Psoas muscle (tissue), 7 donors: ENCODE measurements at regions not wholly inside any gene's neighbourhood (a gene's known extent, or its start where the extent isn't known, plus 50 kb on each side); places are given as distances from the start of the nearest gene placed in this dataset.

Experiments
- ATAC-seq, 4 donors: fragments of 200-7000 bp; cut with Tn5 transposase; one replicate each; pipeline ENCODE4 v1.9.1; 2020; ENCODE audit warnings: moderate library complexity in 3 of 4, mild to moderate bottlenecking in 2 of 4
- DNase-seq, 2 donors: peaks; one replicate each; pipeline ENCODE4 v3.0.0-alpha.2; 2020
- H3K27ac ChIP-seq: fragments of 200-600 bp; one replicate; pipeline ENCODE4 v1.8.0; 2022
- H3K27me3 ChIP-seq, 3 donors: fragments of 200-600 bp in 1 of 3; one replicate each; pipeline versions ENCODE4 v1.6.1 to v1.8.0; 2013 to 2022; ENCODE audit warnings: low read length in 2 of 3, mild to moderate bottlenecking in 2 of 3, moderate library complexity in 1 of 3; ENCODE audit not compliant: insufficient read depth in 3 of 3
- H3K36me3 ChIP-seq, 2 donors: fragments of 200-600 bp in 1 of 2; one replicate each; pipeline versions ENCODE4 v1.6.1 to v1.8.0; 2013 to 2022; ENCODE audit warnings: low read depth in 1 of 2, mild to moderate bottlenecking in 1 of 2, moderate library complexity in 1 of 2; ENCODE audit not compliant: insufficient read depth in 1 of 2
- H3K4me1 ChIP-seq: fragments of 200-600 bp; one replicate; pipeline ENCODE4 v1.8.0; 2022
- H3K4me3 ChIP-seq: fragments of 200-600 bp; one replicate; pipeline ENCODE4 v1.8.0; 2022; ENCODE audit warnings: mild to moderate bottlenecking
- H3K9me3 ChIP-seq: fragments of 200-600 bp; one replicate; pipeline ENCODE4 v1.8.0; 2022
- CTCF ChIP-seq: fragments of 200-600 bp; IDR thresholded peaks from one replicate; pipeline ENCODE4 v1.8.0; 2022; ENCODE audit warnings: antibody characterized with exemption
- WGBS, 3 donors: extraction: QIAGEN DNeasy Blood & Tissue Kit; methylation state at CpG; one replicate each; pipeline versions ENCODE4 v1.1.6 to v1.1.7; 2013; 5-methylcytosine and 5-hydroxymethylcytosine counted together
- intact Hi-C, 2 donors: fragments of 100-400 bp; cut with DNase I; formaldehyde crosslinking; loops; one replicate each; pipeline versions ENCODE4 v1.11.0 to v1.14.2; 2022
- donor health status: healthy with polysubstance abuse.
- donor health status: DM: no; HTN: no; CAD: no; lungs with moderate emphysema.
- donor health status: Bipolar disorder and iron deficiency.
- donor health status: healthy.
- donor health status: DM: yes; HTN: yes; CAD: no.
- donor health status: DM: no; HTN: no; CAD: no.
- donor health status: DM: yes; HTN: yes; CAD: no.

- Histone ChIP-seq H3K27me3 (peaks cover 0 to 6% (median 4%) of the 10 kb centered on the region in 3 donors), H3K9me3 (no peaks in the 10 kb centered on the region), H3K36me3 (no peaks in the 10 kb centered on the region), H3K4me1 (no peaks in the 10 kb centered on the region), H3K27ac (no peak overlapping the region), H3K4me3 (no peak overlapping the region)
- no peak for TF ChIP-seq CTCF
- intact Hi-C loops: no loop called here
- DNase-seq (no peak), ATAC-seq (no peak)
- WGBS, 3 donors: 87 to 95% (median 90%) methylated on average over 3 of the region's 3 CpGs
These were observed 1507.4 kb downstream of the CDH11 start for GRCh38 chr16:63614429-63614828.

GRCh38 chr16:63613701-63614100 is 1508.2 kb downstream of the CDH11 start:
- intact Hi-C loops: no loop called here
- Histone ChIP-seq H3K36me3 (no peaks in the 10 kb centered on the region), H3K27me3 (peaks cover 0 to 6% (median 4%) of the 10 kb centered on the region in 3 donors), H3K4me1 (no peaks in the 10 kb centered on the region), H3K4me3 (no peak overlapping the region), H3K27ac (no peak overlapping the region), H3K9me3 (no peaks in the 10 kb centered on the region)
- no peak for TF ChIP-seq CTCF
- WGBS, 3 donors: 63 to 85% (median 66%) methylated on average over 1 of the region's 1 CpG
- DNase-seq (no peak), ATAC-seq (no peak)

- intact Hi-C loops: no loop called here
- peaks cover 0 to 1% (median 0%) of the 10 kb centered on the region in 3 donors for H3K27me3 ChIP-seq
- no peaks in the 10 kb centered on the region for H3K9me3 ChIP-seq
- WGBS, 3 donors: 80 to 87% (median 87%) methylated on average over 4 of the region's 4 CpGs
- H3K27ac ChIP-seq: no peak overlapping the region
- H3K4me1 ChIP-seq: no peaks in the 10 kb centered on the region
- DNase-seq (no peak), ATAC-seq (no peak)
- no peak for TF ChIP-seq CTCF
- H3K36me3 ChIP-seq: no peaks in the 10 kb centered on the region
- no peak overlapping the region for H3K4me3 ChIP-seq
These were observed 1509.2 kb downstream of the CDH11 start for GRCh38 chr16:63612462-63613227.

- no peaks in the 10 kb centered on the region for H3K36me3 ChIP-seq
- no peak overlapping the region for H3K27ac ChIP-seq
- no peak for TF ChIP-seq CTCF
- no peak overlapping the region for H3K4me3 ChIP-seq
- DNase-seq (no peak), ATAC-seq (no peak)
- H3K4me1 ChIP-seq: no peaks in the 10 kb centered on the region
- no peaks in the 10 kb centered on the region for H3K27me3 ChIP-seq
- 79 to 83% (median 82%) methylated on average over 1 of the region's 1 CpG for WGBS, 3 donors
- H3K9me3 ChIP-seq: no peaks in the 10 kb centered on the region
- intact Hi-C loops: no loop called here
These were observed 1515.1 kb downstream of the CDH11 start for GRCh38 chr16:63606778-63607177.
